ENCODE measurements at regions not wholly inside any gene's neighbourhood (a gene's known extent, or its start where the extent isn't known, plus 50 kb on each side); places are given as distances from the start of the nearest gene placed in this dataset.
"Not testable (repeated sequence)": the region's sequence is repeated elsewhere in the genome, so short reads cannot be mapped to it uniquely, and the experiment has no call there.

DNA sequence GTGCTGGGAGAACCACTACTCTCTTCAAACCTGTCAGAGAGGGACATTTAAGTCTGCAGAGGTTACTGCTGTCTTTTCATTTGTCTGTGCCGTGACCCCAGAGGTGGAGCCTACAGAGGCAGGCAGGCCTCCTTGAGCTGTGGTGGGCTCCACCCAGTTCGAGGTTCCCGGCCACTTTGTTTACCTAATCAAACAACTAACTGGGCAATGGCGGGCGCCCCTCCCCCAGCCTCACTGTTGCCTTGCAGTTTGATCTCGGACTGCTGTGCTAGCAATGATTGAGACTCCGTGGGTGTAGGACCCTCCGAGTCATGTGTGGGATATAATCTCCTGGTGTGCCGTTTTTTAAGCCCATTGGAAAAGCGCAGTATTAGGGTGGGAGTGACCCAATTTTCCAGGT lies 69.0 kb upstream of the KLHL4 start:
- intact Hi-C loops (cut with DNase I); DNase-seq: not testable (repeated sequence)

DNA sequence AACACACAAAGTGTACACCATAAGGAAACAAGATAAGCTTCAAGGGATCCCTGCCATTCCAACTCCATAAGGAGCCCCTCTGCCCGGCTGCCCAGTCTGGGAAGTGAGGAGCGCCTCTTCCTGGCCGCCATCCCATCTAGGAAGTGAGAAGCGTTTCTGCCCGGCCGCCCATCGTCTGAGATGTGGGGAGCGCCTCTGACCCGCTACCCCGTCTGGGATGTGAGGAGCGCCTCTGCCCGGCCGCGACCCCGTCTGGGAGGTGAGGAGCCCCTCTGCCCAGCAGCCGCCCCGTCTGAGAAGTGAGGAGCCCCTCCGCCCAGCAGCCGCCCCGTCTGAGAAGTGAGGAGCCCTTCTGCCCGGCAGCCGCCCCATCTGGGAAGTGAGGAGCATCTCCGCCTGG lies 51.8 kb upstream of the KLHL4 start:
- intact Hi-C loops (cut with DNase I); DNase-seq: not testable (repeated sequence)
